Hepatocyte (in vitro differentiated cells): ENCODE measurements at regions not wholly inside any gene's neighbourhood (a gene's known extent, or its start where the extent isn't known, plus 50 kb on each side); places are given as distances from the start of the nearest gene placed in this dataset.

Experiments used
- DNase-seq: peaks from one replicate; pipeline ENCODE4 v3.0.0-alpha.2; 2016; ENCODE audit warnings: low spot score
- H2AFZ ChIP-seq: fragments of 200-600 bp; sonication (generic); 2 replicates; pipeline ENCODE4 v1.6.0; 2016; ENCODE audit warnings: antibody characterized with exemption, mild to moderate bottlenecking
- H3K27ac ChIP-seq: fragments of 200-600 bp; sonication (generic); 2 replicates; pipeline ENCODE4 v1.5.1; 2016; ENCODE audit warnings: mild to moderate bottlenecking
- H3K27me3 ChIP-seq: fragments of 200-600 bp; sonication (generic); 2 replicates; pipeline ENCODE4 v1.6.1; 2016
- H3K36me3 ChIP-seq: fragments of 200-600 bp; sonication (generic); replicated peaks from 2 replicates; pipeline ENCODE4 v1.5.1; 2016; ENCODE audit warnings: low read depth; ENCODE audit not compliant: insufficient read depth
- H3K4me1 ChIP-seq: fragments of 200-600 bp; sonication (generic); 2 replicates; pipeline ENCODE4 v1.5.1; 2016; ENCODE audit warnings: mild to moderate bottlenecking, moderate library complexity; ENCODE audit not compliant: insufficient read depth
- H3K4me2 ChIP-seq: fragments of 200-600 bp; sonication (generic); 2 replicates; pipeline ENCODE4 v1.6.0; 2016
- H3K4me3 ChIP-seq: fragments of 200-600 bp; sonication (generic); 2 replicates; pipeline ENCODE4 v1.5.1; 2016; ENCODE audit warnings: mild to moderate bottlenecking
- H3K79me2 ChIP-seq: fragments of 200-600 bp; sonication (generic); 2 replicates; pipeline ENCODE4 v1.6.0; 2017; ENCODE audit warnings: mild to moderate bottlenecking
- H3K9me2 ChIP-seq: fragments of 200-600 bp; sonication (generic); replicated peaks from 2 replicates; pipeline ENCODE4 v1.6.0; 2017; ENCODE audit warnings: mild to moderate bottlenecking; ENCODE audit not compliant: insufficient read depth
- H3K9me3 ChIP-seq: fragments of 200-600 bp; sonication (generic); 2 replicates; pipeline ENCODE4 v1.5.1; 2016; ENCODE audit warnings: low read depth, mild to moderate bottlenecking
- H4K20me1 ChIP-seq: fragments of 200-600 bp; sonication (generic); 2 replicates; pipeline ENCODE4 v1.6.0; 2016; ENCODE audit warnings: mild to moderate bottlenecking; ENCODE audit not compliant: insufficient read depth, poor library complexity, severe bottlenecking
- EZH2 ChIP-seq: fragments of 200-600 bp; sonication (generic); IDR thresholded peaks from 2 replicates; pipeline ENCODE4 v1.6.1; 2016; ENCODE audit warnings: antibody characterized with exemption, mild to moderate bottlenecking, borderline replicate concordance
- EZH2phosphoT487 ChIP-seq: fragments of 200-600 bp; sonication (generic); IDR thresholded peaks from one replicate; pipeline ENCODE4 v1.6.1; 2018; ENCODE audit warnings: antibody characterized with exemption, mild to moderate bottlenecking, low read depth, moderate library complexity; ENCODE audit not compliant: unreplicated experiment, severe bottlenecking
- WGBS: methylation state at CpG from one replicate; pipeline ENCODE4 v1.1.6; 2016; ENCODE audit warnings: low lambda C conversion rate; ENCODE audit errors: missing lambda C conversion rate; 5-methylcytosine and 5-hydroxymethylcytosine counted together
- TF ChIP-seq, protein P1 (sequence below): fragments of 200-600 bp; sonication (generic); IDR thresholded peaks from 2 replicates; pipeline ENCODE4 v1.5.1; 2016; ENCODE audit warnings: antibody characterized with exemption, mild to moderate bottlenecking; ENCODE audit not compliant: poor library complexity

DNA sequence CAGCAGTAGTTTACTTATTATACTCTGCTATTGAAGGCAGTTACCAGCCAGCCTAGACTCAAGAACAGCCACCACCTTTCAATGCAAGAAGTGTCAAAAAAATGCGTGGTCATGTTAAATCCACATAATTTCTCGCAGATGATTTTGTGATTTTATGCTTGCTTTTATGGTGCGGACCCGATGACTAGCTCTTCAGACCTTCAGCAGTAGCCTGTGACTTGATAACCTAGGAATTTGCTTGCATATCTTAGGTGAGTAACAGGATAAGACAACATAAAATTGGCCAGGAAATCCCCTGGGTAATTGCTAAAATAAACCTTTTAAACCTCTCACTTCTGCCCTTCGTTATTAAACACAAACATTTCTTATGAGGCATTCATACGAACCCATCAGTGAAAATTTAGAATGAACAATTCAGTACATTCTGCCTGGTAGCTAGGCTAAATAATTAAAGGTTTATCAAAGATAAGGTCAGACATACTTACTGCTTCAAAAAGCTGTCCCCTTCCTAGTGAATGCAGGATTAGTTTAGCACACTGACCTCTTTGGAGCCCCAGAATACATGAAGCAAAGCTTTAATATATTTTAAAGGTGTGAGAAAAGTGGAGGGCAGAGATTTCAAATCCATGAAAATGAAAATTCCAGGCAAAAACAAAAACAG, 798.8 kb downstream of the OTOL1 start:
- H3K36me3 ChIP-seq: no peaks in the 10 kb centered on the region
- no peaks in the 10 kb centered on the region for H3K9me3 ChIP-seq
- no peaks in the 10 kb centered on the region for H4K20me1 ChIP-seq
- no peaks in the 10 kb centered on the region for H3K79me2 ChIP-seq
- no peak overlapping the region for H3K4me2 ChIP-seq
- H3K4me1 ChIP-seq: no peaks in the 10 kb centered on the region
- H3K27me3 ChIP-seq: no peaks in the 10 kb centered on the region
- WGBS: 45% methylated on average over 6 of the region's 6 CpGs
- no peak overlapping the region for H2AFZ ChIP-seq
- peak; percentile 38 for DNase-seq
- peak overlapping the region; percentile 59 for H3K27ac ChIP-seq
- no peak overlapping the region for H3K4me3 ChIP-seq
- H3K9me2 ChIP-seq: no peaks in the 10 kb centered on the region
- TF ChIP-seq, protein P1, sequence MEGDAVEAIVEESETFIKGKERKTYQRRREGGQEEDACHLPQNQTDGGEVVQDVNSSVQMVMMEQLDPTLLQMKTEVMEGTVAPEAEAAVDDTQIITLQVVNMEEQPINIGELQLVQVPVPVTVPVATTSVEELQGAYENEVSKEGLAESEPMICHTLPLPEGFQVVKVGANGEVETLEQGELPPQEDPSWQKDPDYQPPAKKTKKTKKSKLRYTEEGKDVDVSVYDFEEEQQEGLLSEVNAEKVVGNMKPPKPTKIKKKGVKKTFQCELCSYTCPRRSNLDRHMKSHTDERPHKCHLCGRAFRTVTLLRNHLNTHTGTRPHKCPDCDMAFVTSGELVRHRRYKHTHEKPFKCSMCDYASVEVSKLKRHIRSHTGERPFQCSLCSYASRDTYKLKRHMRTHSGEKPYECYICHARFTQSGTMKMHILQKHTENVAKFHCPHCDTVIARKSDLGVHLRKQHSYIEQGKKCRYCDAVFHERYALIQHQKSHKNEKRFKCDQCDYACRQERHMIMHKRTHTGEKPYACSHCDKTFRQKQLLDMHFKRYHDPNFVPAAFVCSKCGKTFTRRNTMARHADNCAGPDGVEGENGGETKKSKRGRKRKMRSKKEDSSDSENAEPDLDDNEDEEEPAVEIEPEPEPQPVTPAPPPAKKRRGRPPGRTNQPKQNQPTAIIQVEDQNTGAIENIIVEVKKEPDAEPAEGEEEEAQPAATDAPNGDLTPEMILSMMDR: no peak
- TF ChIP-seq EZH2phosphoT487 (no peak), EZH2 (no peak)

DNA sequence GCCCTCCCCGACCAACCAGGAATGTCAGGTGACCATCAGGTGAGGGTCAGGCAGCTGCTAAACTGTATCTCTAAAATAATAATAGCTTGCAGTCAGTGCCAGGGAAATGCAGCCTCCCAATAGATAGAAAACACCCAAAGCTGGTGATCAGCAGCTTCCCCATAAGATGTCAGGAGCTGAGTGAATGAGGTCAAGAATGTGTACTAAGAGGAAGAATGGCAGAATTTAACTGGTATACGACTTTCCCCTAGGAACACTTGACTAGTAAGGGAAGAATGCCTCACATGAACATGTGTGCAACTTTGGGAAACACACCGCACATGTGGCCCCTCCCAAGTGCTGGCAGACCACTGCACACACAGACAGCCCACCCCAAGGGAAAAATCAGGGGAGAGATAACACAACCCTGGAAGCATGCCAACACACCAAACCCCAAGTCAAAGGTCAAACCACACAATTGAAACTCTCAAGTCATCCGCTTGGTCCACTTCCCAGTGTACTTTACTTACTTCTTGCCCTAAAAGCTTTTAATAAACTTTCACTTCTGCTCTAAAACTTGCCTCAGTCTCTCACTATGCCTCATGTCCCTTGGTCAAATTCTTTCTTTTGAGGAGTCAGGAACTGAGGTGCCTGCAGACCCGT, 806.5 kb downstream of the OTOL1 start:
- TF ChIP-seq EZH2: no peak
- no peak for TF ChIP-seq EZH2phosphoT487
- TF ChIP-seq, protein P1: no peak
- H3K9me3 ChIP-seq: no peaks in the 10 kb centered on the region
- no peak overlapping the region for H3K4me3 ChIP-seq
- no peak overlapping the region for H3K4me2 ChIP-seq
- no peaks in the 10 kb centered on the region for H3K4me1 ChIP-seq
- no peak for DNase-seq
- H2AFZ ChIP-seq: no peak overlapping the region
- no peaks in the 10 kb centered on the region for H3K79me2 ChIP-seq
- H4K20me1 ChIP-seq: no peaks in the 10 kb centered on the region
- H3K9me2 ChIP-seq: no peaks in the 10 kb centered on the region
- 86% methylated on average over 5 of the region's 5 CpGs for WGBS
- no peak overlapping the region for H3K27ac ChIP-seq
- H3K36me3 ChIP-seq: no peaks in the 10 kb centered on the region
- H3K27me3 ChIP-seq: no peaks in the 10 kb centered on the region

DNA sequence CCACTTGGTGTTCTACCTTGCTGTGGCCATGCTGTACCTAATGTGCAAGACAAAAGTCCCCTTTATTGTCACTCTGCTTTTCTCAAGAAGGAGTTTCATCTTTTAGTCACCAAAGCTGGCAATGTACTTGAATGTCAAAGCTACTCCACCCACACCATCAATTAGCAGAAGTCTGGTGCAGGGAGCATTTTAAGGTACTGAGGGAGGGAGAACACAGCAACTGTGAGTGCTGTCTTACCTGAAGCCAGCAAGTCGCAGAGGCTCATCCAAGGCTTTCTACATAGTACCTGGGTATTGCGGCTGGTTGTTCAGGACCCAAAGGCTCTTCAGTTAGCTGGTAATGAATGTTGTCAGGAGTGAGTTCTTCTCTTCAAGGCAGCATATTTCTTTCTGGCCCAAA, 820.4 kb downstream of the OTOL1 start:
- no peaks in the 10 kb centered on the region for H3K9me3 ChIP-seq
- WGBS: 98% methylated on average over 2 of the region's 2 CpGs
- no peak overlapping the region for H3K27ac ChIP-seq
- no peaks in the 10 kb centered on the region for H3K27me3 ChIP-seq
- no peak overlapping the region for H3K4me3 ChIP-seq
- H4K20me1 ChIP-seq: no peaks in the 10 kb centered on the region
- H3K4me2 ChIP-seq: no peak overlapping the region
- H3K79me2 ChIP-seq: no peaks in the 10 kb centered on the region
- no peak overlapping the region for H2AFZ ChIP-seq
- no peaks in the 10 kb centered on the region for H3K4me1 ChIP-seq
- DNase-seq: no peak
- H3K9me2 ChIP-seq: no peaks in the 10 kb centered on the region
- TF ChIP-seq, protein P1: no peak
- TF ChIP-seq EZH2phosphoT487: no peak
- H3K36me3 ChIP-seq: no peaks in the 10 kb centered on the region
